IMR-90 (cell line): ENCODE measurements at regions not wholly inside any gene's neighbourhood (a gene's known extent, or its start where the extent isn't known, plus 50 kb on each side); places are given as distances from the start of the nearest gene placed in this dataset.

ENCODE experiments used
- ATAC-seq: fragments of 200-7000 bp; cut with Tn5 transposase; 2 replicates; pipeline ENCODE4 v1.9.1; 2020; ENCODE audit warnings: low read depth, mild to moderate bottlenecking, moderate library complexity
- BruUV-seq: library from RNA; stranded (reverse); fragments of 400-500 nt; replicated peaks from 2 replicates; lab custom pipeline; 2021; lab: Mats Ljungman, UMichigan
- CTCF ChIA-PET: fragments of 300-600 bp; formaldehyde crosslinking; extraction: SDS; loops from one replicate; lab custom pipeline; 2021; ENCODE audit warnings: antibody characterized with exemption; lab: Yijun Ruan, JAX
- POLR2A ChIA-PET: fragments of 300-600 bp; sonication (Branson Sonifier 250); formaldehyde crosslinking; loops from one replicate; lab custom pipeline; 2022; ENCODE audit warnings: antibody characterized with exemption; ENCODE audit not compliant: unreplicated experiment; lab: Charles Lee
- DNase-seq: peaks from one replicate; pipeline ENCODE4 v3.0.0; 2013
- H2AFZ ChIP-seq: replicated peaks from 2 replicates; pipeline ENCODE3; 2013; ENCODE audit warnings: low read length, mild to moderate bottlenecking; ENCODE audit not compliant: poor library complexity
- H2AK5ac ChIP-seq: 2 replicates; pipeline ENCODE4 v1.6.1; 2013; ENCODE audit warnings: low read depth, low read length, inconsistent platforms
- H2AK9ac ChIP-seq: replicated peaks from 2 replicates; pipeline ENCODE3; 2013; ENCODE audit warnings: mild to moderate bottlenecking, low read depth, low read length, moderate library complexity; ENCODE audit not compliant: poor library complexity
- H2BK120ac ChIP-seq: 2 replicates; pipeline ENCODE4 v1.6.1; 2013; ENCODE audit warnings: low read depth, low read length, inconsistent platforms
- H2BK15ac ChIP-seq: 3 replicates; pipeline ENCODE4 v1.6.1; 2013; ENCODE audit warnings: low read depth, low read length, inconsistent platforms
- H2BK20ac ChIP-seq: 2 replicates; pipeline ENCODE4 v1.6.1; 2013; ENCODE audit warnings: low read depth, mild to moderate bottlenecking, inconsistent platforms, low read length, moderate library complexity
- H2BK5ac ChIP-seq: 2 replicates; pipeline ENCODE4 v1.6.1; 2013; ENCODE audit warnings: mild to moderate bottlenecking, low read depth, low read length, inconsistent platforms; ENCODE audit not compliant: poor library complexity, severe bottlenecking
- H3K14ac ChIP-seq: replicated peaks from 2 replicates; pipeline ENCODE4 v1.6.1; 2013; ENCODE audit warnings: low read depth, low read length, inconsistent platforms
- H3K18ac ChIP-seq: 2 replicates; pipeline ENCODE4 v1.6.1; 2013; ENCODE audit warnings: low read depth, low read length, control low read depth
- H3K23ac ChIP-seq: 2 replicates; pipeline ENCODE4 v1.6.1; 2013; ENCODE audit warnings: low read depth, low read length, inconsistent platforms
- H3K27ac ChIP-seq: 2 replicates; pipeline ENCODE4 v1.5.1; 2013; ENCODE audit warnings: mild to moderate bottlenecking, control low read depth, low read length; ENCODE audit not compliant: insufficient read depth
- H3K27me3 ChIP-seq: 2 replicates; pipeline ENCODE4 v1.6.1; 2013; ENCODE audit warnings: low read length; ENCODE audit not compliant: control insufficient read depth, insufficient read depth
- H3K36me3 ChIP-seq: 2 replicates; pipeline ENCODE4 v1.6.1; 2013; ENCODE audit warnings: low read length, mixed read lengths; ENCODE audit not compliant: control insufficient read depth, insufficient read depth
- H3K4ac ChIP-seq: 2 replicates; pipeline ENCODE4 v1.6.1; 2013; ENCODE audit warnings: low read depth, low read length, inconsistent platforms
- H3K4me1 ChIP-seq: 2 replicates; pipeline ENCODE4 v1.6.1; 2013; ENCODE audit warnings: low read length, mixed read lengths; ENCODE audit not compliant: control insufficient read depth, insufficient read depth
- H3K4me2 ChIP-seq: 2 replicates; pipeline ENCODE4 v1.6.1; 2013; ENCODE audit warnings: low read depth, mild to moderate bottlenecking, control low read depth, low read length, moderate library complexity
- H3K4me3 ChIP-seq: 2 replicates; pipeline ENCODE4 v1.5.1; 2013; ENCODE audit warnings: low read depth, mild to moderate bottlenecking, control low read depth, low read length, moderate library complexity; ENCODE audit not compliant: insufficient read depth
- H3K56ac ChIP-seq: 2 replicates; pipeline ENCODE4 v1.6.1; 2013; ENCODE audit warnings: low read length, inconsistent platforms; ENCODE audit not compliant: insufficient read depth; ENCODE audit errors: extremely low read depth
- H3K79me1 ChIP-seq, 2 experiments: 2 replicates each; pipeline ENCODE4 v1.6.1; 2013; ENCODE audit warnings: low read length in 2 of 2, inconsistent platforms in 1 of 2, low read depth in 1 of 2
- H3K9ac ChIP-seq: 2 replicates; pipeline ENCODE4 v1.6.1; 2013; ENCODE audit warnings: low read depth, low read length, control low read depth
- H3K9me1 ChIP-seq: 2 replicates; pipeline ENCODE4 v1.6.1; 2013; ENCODE audit warnings: low read length, inconsistent platforms; ENCODE audit not compliant: insufficient read depth
- H3K9me3 ChIP-seq: 2 replicates; pipeline ENCODE4 v1.6.1; 2013; ENCODE audit warnings: low read length; ENCODE audit not compliant: control insufficient read depth, insufficient read depth
- H4K20me1 ChIP-seq: 2 replicates; pipeline ENCODE4 v1.6.1; 2013; ENCODE audit warnings: low read length, inconsistent platforms; ENCODE audit not compliant: insufficient read depth
- H4K5ac ChIP-seq: 2 replicates; pipeline ENCODE4 v1.6.1; 2013; ENCODE audit warnings: mild to moderate bottlenecking, low read depth, low read length, control low read depth
- H4K8ac ChIP-seq, 2 experiments: 2 replicates each; pipeline ENCODE4 v1.6.1; 2013; ENCODE audit warnings: low read depth in 2 of 2, low read length in 2 of 2, control low read depth in 1 of 2, inconsistent platforms in 1 of 2
- H4K91ac ChIP-seq: 2 replicates; pipeline ENCODE4 v1.6.1; 2013; ENCODE audit warnings: low read depth, low read length, inconsistent platforms; ENCODE audit not compliant: insufficient read depth
- RAD21 ChIP-seq: IDR thresholded peaks from 2 replicates; pipeline ENCODE4 v1.6.1; 2012; ENCODE audit warnings: low read length, improper control_type of control experiment
- WGBS, 2 experiments: methylation state at CpG; one replicate each; pipeline versions ENCODE4 v1.1.5 to v1.1.7; 2013; ENCODE audit warnings: missing lambda C conversion rate in 2 of 2; ENCODE audit not compliant: insufficient read length in 1 of 2; ENCODE audit errors: extremely low coverage in 2 of 2; 5-methylcytosine and 5-hydroxymethylcytosine counted together
- dilution Hi-C: fragments of 300-500 bp; cut with HindIII; formaldehyde crosslinking; loops from one replicate; pipeline ENCODE4 v1.14.3; 2018; ENCODE audit warnings: low sequenced_read_pairs; ENCODE audit not compliant: unreplicated experiment
- in situ Hi-C: fragments of 300-500 bp; cut with MboI; formaldehyde crosslinking; loops from 3 replicates; pipeline ENCODE4 v1.14.3; 2019; ENCODE audit warnings: low sequenced_read_pairs, inconsistent platforms, mixed read lengths
- intact Hi-C: fragments of 100-400 bp; cut with micrococcal nuclease; formaldehyde crosslinking; loops from 2 replicates; pipeline ENCODE4 v1.10.0; 2022

DNA sequence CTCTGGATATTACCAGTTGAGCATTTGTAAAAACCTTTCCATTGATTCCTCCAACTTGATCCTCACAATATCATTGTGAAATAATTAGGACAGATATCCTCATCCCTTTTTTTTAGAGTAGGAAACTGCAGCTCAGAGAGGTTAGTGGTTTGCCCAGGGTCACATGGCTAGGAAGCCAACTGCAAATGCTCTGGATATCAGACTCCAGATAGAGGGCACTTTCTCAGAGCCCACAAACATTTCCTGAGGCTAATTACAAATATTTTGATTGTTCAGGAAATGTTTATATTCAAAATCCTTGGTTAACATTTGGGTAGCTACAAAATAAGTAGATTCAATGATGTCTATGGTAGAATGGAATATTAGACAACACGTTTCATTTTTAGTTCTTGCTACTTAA lies 154.8 kb upstream of the DPYD start:
- Histone ChIP-seq H2AK5ac (no peak overlapping the region), H4K8ac (no peak overlapping the region; a peak in 1 of 4 replicates), H3K9me1 (peaks cover 5% of the 10 kb centered on the region), H4K5ac (no peak overlapping the region), H3K79me1 (no peaks in the 10 kb centered on the region), H3K4me1 (peaks cover 4% of the 10 kb centered on the region; the same call in 1 of the 2 replicates), H3K14ac (no peak overlapping the region), H3K18ac (no peak overlapping the region), H2BK120ac (no peak overlapping the region), H3K56ac (no peak overlapping the region), H2AFZ (no peak overlapping the region), H3K9ac (no peak overlapping the region), H2BK15ac (no peak overlapping the region), H3K36me3 (no peaks in the 10 kb centered on the region), H3K9me3 (no peaks in the 10 kb centered on the region), H2BK5ac (no peak overlapping the region), H3K27ac (no peak overlapping the region), H2BK20ac (no peak overlapping the region), H3K27me3 (no peaks in the 10 kb centered on the region), H4K20me1 (no peaks in the 10 kb centered on the region), H4K91ac (no peak overlapping the region), H2AK9ac (no peak overlapping the region), H3K23ac (no peak overlapping the region), H3K4me2 (no peak overlapping the region), H3K4ac (no peak overlapping the region), H3K4me3 (no peak overlapping the region)
- intact Hi-C loops (no loop called here), in situ Hi-C loops (no loop called here), dilution Hi-C loops (no loop called here)
- TF ChIP-seq RAD21, result no peak
- BruUV-seq, result no TSS peak
- ATAC-seq, result no peak
- ChIA-PET POLR2A (no interaction called here), CTCF (interaction anchor here (1.0 to 1.2 kb wide), 2 partner anchors 22 to 128 kb away, joined by 3 read pairs; no protein-coding TSS in a partner anchor)
- no CpG with 5 or more reads among the region's 1 CpG for WGBS, 2 experiments
- DNase-seq, result no peak
